ENCODE measurements at regions not wholly inside any gene's neighbourhood (a gene's known extent, or its start where the extent isn't known, plus 50 kb on each side); places are given as distances from the start of the nearest gene placed in this dataset.

DNA sequence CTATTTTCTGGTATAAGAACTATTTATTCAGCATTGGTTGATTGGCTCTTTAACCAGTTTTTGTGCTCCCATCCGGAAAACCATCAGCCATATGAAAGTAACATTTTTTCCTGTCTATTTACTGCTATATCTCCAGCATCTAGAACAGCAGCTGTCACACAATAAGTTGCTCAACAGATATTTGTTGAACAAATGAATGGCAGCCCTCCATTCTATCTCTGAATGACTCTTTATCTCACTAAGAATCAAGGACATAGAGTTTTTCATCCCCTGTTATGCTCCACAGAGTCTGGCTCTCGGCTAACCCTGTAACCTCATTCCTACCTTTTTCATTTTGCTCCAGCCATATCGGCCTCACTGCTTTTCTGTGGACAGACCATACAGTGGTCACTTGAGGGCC is 145.5 kb downstream of the SLITRK6 start:
- H3K79me2 ChIP-seq (replicated peaks; ENCODE audit: insufficient read depth): no peaks in the 10 kb centered on the region
- Mint-ChIP-seq H3K27me3 (ENCODE audit: insufficient read depth, low read depth, poor library complexity) (no peaks in the 10 kb centered on the region), H3K36me3 (ENCODE audit: low read depth) (no peaks in the 10 kb centered on the region), H3K9me3 (no peaks in the 10 kb centered on the region), H3K27ac (no peak overlapping the region), H3K4me1 (no peaks in the 10 kb centered on the region; the same call in 2 of the 3 replicates), H3K4me3 (no peak overlapping the region)
- H3F3A ChIP-seq (replicated peaks; ENCODE audit: low read depth): no peaks in the 10 kb centered on the region
- H3K36me3 ChIP-seq (ENCODE audit: insufficient read depth): no peaks in the 10 kb centered on the region
- H3K4me3 ChIP-seq: no peak overlapping the region
- H3K4me1 ChIP-seq (ENCODE audit: insufficient read depth): no peaks in the 10 kb centered on the region
- no peak for TF ChIP-seq NANOG (IDR thresholded peaks at IDR 0.05; ENCODE audit: borderline replicate concordance)
- TF ChIP-seq, protein P1, sequence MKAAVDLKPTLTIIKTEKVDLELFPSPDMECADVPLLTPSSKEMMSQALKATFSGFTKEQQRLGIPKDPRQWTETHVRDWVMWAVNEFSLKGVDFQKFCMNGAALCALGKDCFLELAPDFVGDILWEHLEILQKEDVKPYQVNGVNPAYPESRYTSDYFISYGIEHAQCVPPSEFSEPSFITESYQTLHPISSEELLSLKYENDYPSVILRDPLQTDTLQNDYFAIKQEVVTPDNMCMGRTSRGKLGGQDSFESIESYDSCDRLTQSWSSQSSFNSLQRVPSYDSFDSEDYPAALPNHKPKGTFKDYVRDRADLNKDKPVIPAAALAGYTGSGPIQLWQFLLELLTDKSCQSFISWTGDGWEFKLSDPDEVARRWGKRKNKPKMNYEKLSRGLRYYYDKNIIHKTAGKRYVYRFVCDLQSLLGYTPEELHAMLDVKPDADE (IDR thresholded peaks at IDR 0.05): no peak
- no peak for TF ChIP-seq POLR2AphosphoS5 (IDR thresholded peaks at IDR 0.05; ENCODE audit: low read depth)
- no peaks in the 10 kb centered on the region for H3K27me3 ChIP-seq (ENCODE audit: insufficient read depth)
- ATAC-seq (no peak), DNase-seq (ENCODE audit: low spot score) (no peak)
- no peaks in the 10 kb centered on the region for H4K20me1 ChIP-seq (replicated peaks; ENCODE audit: insufficient read depth)
- no peak overlapping the region for H3K4me2 ChIP-seq
- H3K27ac ChIP-seq (ENCODE audit: low read depth): no peak overlapping the region
- no peak overlapping the region; the same call in 1 of the 2 replicates for H2AFZ ChIP-seq
- no peaks in the 10 kb centered on the region for H3K9me2 ChIP-seq (ENCODE audit: insufficient read depth)

DNA sequence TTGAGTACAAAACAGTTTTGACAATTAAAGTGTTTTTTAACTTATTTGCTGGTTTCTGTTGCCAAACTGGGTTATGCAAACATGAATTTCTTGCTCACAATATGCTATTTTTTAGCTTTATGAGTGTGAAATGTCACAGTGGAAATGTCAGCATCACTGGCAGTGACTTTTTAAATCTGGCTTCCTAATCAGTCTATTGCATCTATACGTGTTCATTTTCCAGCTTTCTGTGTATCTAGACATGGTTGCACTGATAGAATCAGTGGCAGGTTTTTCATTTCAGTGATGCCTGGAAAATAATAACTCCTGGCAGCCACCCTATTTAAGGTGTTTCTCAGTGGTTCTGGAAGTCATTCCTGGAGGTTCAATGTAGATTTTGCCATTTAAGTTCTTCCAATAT is 146.7 kb downstream of the SLITRK6 start:
- H3K27me3 ChIP-seq (ENCODE audit: insufficient read depth): no peaks in the 10 kb centered on the region
- Mint-ChIP-seq H3K9me3 (no peaks in the 10 kb centered on the region), H3K4me3 (no peak overlapping the region), H3K27ac (no peak overlapping the region), H3K27me3 (ENCODE audit: insufficient read depth, low read depth, poor library complexity) (no peaks in the 10 kb centered on the region), H3K36me3 (ENCODE audit: low read depth) (no peaks in the 10 kb centered on the region), H3K4me1 (no peaks in the 10 kb centered on the region; the same call in 2 of the 3 replicates)
- H3K36me3 ChIP-seq (ENCODE audit: insufficient read depth): no peaks in the 10 kb centered on the region
- H3K79me2 ChIP-seq (replicated peaks; ENCODE audit: insufficient read depth): no peaks in the 10 kb centered on the region
- no peak overlapping the region for H3K27ac ChIP-seq (ENCODE audit: low read depth)
- no peaks in the 10 kb centered on the region for H4K20me1 ChIP-seq (replicated peaks; ENCODE audit: insufficient read depth)
- no peak for ATAC-seq
- no peaks in the 10 kb centered on the region for H3K4me1 ChIP-seq (ENCODE audit: insufficient read depth)
- H2AFZ ChIP-seq: no peak overlapping the region
- H3F3A ChIP-seq (replicated peaks; ENCODE audit: low read depth): no peaks in the 10 kb centered on the region
- H3K4me2 ChIP-seq: no peak overlapping the region
- H3K4me3 ChIP-seq: no peak overlapping the region
- H3K9me2 ChIP-seq (ENCODE audit: insufficient read depth): no peaks in the 10 kb centered on the region
- DNase-seq (ENCODE audit: low spot score): no peak
- TF ChIP-seq EZH2phosphoT487 (IDR thresholded peaks at IDR 0.05; ENCODE audit: unreplicated experiment) (no peak), NANOG (IDR thresholded peaks at IDR 0.05; ENCODE audit: borderline replicate concordance) (no peak), ZNF331 (CRISPR knock-in tag; IDR thresholded peaks at IDR 0.05; ENCODE audit: low read depth) (no peak), ZNF114 (CRISPR knock-in tag; IDR thresholded peaks at IDR 0.05) (no peak), CREB1 (CRISPR knock-in tag; IDR thresholded peaks at IDR 0.05; ENCODE audit: low read depth) (no peak), STAT1 (IDR thresholded peaks at IDR 0.05; ENCODE audit: unreplicated experiment) (no peak)
- TF ChIP-seq, protein P2, sequence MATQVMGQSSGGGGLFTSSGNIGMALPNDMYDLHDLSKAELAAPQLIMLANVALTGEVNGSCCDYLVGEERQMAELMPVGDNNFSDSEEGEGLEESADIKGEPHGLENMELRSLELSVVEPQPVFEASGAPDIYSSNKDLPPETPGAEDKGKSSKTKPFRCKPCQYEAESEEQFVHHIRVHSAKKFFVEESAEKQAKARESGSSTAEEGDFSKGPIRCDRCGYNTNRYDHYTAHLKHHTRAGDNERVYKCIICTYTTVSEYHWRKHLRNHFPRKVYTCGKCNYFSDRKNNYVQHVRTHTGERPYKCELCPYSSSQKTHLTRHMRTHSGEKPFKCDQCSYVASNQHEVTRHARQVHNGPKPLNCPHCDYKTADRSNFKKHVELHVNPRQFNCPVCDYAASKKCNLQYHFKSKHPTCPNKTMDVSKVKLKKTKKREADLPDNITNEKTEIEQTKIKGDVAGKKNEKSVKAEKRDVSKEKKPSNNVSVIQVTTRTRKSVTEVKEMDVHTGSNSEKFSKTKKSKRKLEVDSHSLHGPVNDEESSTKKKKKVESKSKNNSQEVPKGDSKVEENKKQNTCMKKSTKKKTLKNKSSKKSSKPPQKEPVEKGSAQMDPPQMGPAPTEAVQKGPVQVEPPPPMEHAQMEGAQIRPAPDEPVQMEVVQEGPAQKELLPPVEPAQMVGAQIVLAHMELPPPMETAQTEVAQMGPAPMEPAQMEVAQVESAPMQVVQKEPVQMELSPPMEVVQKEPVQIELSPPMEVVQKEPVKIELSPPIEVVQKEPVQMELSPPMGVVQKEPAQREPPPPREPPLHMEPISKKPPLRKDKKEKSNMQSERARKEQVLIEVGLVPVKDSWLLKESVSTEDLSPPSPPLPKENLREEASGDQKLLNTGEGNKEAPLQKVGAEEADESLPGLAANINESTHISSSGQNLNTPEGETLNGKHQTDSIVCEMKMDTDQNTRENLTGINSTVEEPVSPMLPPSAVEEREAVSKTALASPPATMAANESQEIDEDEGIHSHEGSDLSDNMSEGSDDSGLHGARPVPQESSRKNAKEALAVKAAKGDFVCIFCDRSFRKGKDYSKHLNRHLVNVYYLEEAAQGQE (IDR thresholded peaks at IDR 0.05; ENCODE audit: unreplicated experiment): no peak
- TF ChIP-seq, protein P3, sequence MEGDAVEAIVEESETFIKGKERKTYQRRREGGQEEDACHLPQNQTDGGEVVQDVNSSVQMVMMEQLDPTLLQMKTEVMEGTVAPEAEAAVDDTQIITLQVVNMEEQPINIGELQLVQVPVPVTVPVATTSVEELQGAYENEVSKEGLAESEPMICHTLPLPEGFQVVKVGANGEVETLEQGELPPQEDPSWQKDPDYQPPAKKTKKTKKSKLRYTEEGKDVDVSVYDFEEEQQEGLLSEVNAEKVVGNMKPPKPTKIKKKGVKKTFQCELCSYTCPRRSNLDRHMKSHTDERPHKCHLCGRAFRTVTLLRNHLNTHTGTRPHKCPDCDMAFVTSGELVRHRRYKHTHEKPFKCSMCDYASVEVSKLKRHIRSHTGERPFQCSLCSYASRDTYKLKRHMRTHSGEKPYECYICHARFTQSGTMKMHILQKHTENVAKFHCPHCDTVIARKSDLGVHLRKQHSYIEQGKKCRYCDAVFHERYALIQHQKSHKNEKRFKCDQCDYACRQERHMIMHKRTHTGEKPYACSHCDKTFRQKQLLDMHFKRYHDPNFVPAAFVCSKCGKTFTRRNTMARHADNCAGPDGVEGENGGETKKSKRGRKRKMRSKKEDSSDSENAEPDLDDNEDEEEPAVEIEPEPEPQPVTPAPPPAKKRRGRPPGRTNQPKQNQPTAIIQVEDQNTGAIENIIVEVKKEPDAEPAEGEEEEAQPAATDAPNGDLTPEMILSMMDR (conservative IDR thresholded peaks at IDR 0.05; ENCODE audit: low read depth in 2 of 2): no peak
- TF ChIP-seq, protein P1 (IDR thresholded peaks at IDR 0.05): no peak
